ENCODE measurements at regions not wholly inside any gene's neighbourhood (a gene's known extent, or its start where the extent isn't known, plus 50 kb on each side); places are given as distances from the start of the nearest gene placed in this dataset.

GRCh38 chr10:121154310-121154709 is 303.1 kb downstream of the WDR11 start:
- H3K27ac ChIP-seq, result no peak overlapping the region
- no peak for TF ChIP-seq CTCF (IDR thresholded peaks at IDR 0.05)
- DNase-seq (ENCODE audit: low spot score), result no peak
- no peak overlapping the region for H3K4me3 ChIP-seq

- Histone ChIP-seq H3K4me3 (no peak overlapping the region), H3K27ac (no peak overlapping the region)
- no peak for TF ChIP-seq CTCF (IDR thresholded peaks at IDR 0.05)
- no peak for DNase-seq (ENCODE audit: low spot score)
These were observed 303.7 kb downstream of the WDR11 start for GRCh38 chr10:121154846-121155245.

GRCh38 chr10:121155742-121156474 is 304.7 kb downstream of the WDR11 start:
- no peak for DNase-seq (ENCODE audit: low spot score)
- Histone ChIP-seq H3K4me3 (no peak overlapping the region), H3K27ac (no peak overlapping the region)
- TF ChIP-seq CTCF (IDR thresholded peaks at IDR 0.05), result no peak

GRCh38 chr10:121157998-121158397 is 306.8 kb downstream of the WDR11 start:
- TF ChIP-seq CTCF (IDR thresholded peaks at IDR 0.05), result no peak
- no peak for DNase-seq (ENCODE audit: low spot score)
- no peak overlapping the region for H3K27ac ChIP-seq
- H3K4me3 ChIP-seq, result no peak overlapping the region

- no peak for DNase-seq (ENCODE audit: low spot score)
- Histone ChIP-seq H3K4me3 (no peak overlapping the region), H3K27ac (no peak overlapping the region)
- no peak for TF ChIP-seq CTCF (IDR thresholded peaks at IDR 0.05)
These were observed 307.9 kb downstream of the WDR11 start for GRCh38 chr10:121158988-121159579.

- DNase-seq (ENCODE audit: low spot score), result no peak
- Histone ChIP-seq H3K27ac (no peak overlapping the region), H3K4me3 (no peak overlapping the region)
- TF ChIP-seq CTCF (IDR thresholded peaks at IDR 0.05), result no peak
These were observed 308.5 kb downstream of the WDR11 start for GRCh38 chr10:121159670-121160069.

- no peak for DNase-seq (ENCODE audit: low spot score)
- Histone ChIP-seq H3K27ac (no peak overlapping the region), H3K4me3 (no peak overlapping the region)
- TF ChIP-seq CTCF (IDR thresholded peaks at IDR 0.05), result no peak
These were observed 314.1 kb downstream of the WDR11 start for GRCh38 chr10:121165276-121165675.
